ENCODE measurements at regions not wholly inside any gene's neighbourhood (a gene's known extent, or its start where the extent isn't known, plus 50 kb on each side); places are given as distances from the start of the nearest gene placed in this dataset.
"Not testable (repeated sequence)": the region's sequence is repeated elsewhere in the genome, so short reads cannot be mapped to it uniquely, and the experiment has no call there.

DNA sequence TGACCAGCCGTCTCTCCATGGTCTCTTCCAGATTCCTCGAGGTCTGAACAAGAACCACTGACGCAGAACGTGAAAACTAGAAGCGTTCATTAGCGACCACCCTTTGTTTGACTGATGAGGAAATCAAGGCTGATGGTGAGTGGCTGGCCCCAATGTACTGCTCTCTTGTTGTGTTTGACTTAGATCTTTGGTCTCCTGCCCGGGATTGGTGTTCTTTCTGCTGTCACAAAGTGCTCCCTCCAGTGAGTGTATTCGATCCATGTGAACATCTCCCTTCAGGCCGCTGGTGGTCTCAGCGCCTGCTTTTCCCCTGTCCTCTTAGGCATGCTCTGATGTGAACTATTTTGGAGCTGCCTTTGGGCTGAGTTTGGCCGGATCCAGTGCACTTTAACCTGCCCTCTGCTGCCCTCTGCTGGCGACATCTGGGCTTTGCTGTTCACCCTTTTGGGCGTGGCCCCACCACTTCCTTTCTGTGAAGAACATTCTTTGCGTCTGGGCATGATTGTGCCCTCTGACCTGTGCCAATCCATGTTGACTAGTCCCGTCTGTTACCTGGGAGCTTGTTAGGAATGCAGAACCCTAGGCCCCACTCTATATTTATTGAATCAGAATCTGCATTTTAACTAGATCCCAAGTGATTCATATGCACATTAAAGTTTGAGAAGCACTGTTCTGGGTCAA lies 279.1 kb downstream of the TTC6 start:
- no peak overlapping the region for H3K4me3 ChIP-seq (ENCODE audit: low read depth, low read length)
- DNase-seq (ENCODE audit: low read depth) = peak; percentile 49
- TF ChIP-seq CTCF (IDR thresholded peaks at IDR 0.05; ENCODE audit: control insufficient read depth, extremely low read depth, insufficient read depth) = peak; percentile 94

- no peak overlapping the region for H3K4me3 ChIP-seq (ENCODE audit: low read depth, low read length)
- DNase-seq (ENCODE audit: low read depth) = no peak
- TF ChIP-seq CTCF (IDR thresholded peaks at IDR 0.05; ENCODE audit: control insufficient read depth, extremely low read depth, insufficient read depth) = no peak
Measured at GRCh38 chr14:37888234-37888633, 292.8 kb downstream of the TTC6 start.

DNA sequence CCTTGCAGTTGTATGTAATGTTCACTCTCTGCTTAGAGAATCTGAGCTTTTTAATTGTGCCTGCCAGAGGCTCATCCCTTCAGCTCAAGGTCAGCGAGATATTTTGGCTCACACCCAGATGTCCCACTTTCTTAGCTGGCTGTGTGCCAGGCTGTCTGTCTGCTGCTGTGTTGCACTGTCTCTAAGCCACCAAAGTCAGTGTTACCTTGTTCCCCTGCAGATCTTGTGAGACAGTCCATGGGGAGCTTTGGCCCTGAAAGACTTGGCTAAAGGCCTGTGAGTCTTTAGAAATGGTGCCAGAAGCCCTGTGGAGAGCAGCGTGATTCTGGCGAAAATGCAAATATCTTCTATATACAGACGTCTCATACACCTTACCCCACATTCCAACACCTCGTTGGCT lies 293.7 kb downstream of the TTC6 start:
- TF ChIP-seq CTCF (IDR thresholded peaks at IDR 0.05; ENCODE audit: control insufficient read depth, extremely low read depth, insufficient read depth) = no peak
- DNase-seq (ENCODE audit: low read depth) = peak; percentile 23
- H3K4me3 ChIP-seq (ENCODE audit: low read depth, low read length) = no peak overlapping the region

DNA sequence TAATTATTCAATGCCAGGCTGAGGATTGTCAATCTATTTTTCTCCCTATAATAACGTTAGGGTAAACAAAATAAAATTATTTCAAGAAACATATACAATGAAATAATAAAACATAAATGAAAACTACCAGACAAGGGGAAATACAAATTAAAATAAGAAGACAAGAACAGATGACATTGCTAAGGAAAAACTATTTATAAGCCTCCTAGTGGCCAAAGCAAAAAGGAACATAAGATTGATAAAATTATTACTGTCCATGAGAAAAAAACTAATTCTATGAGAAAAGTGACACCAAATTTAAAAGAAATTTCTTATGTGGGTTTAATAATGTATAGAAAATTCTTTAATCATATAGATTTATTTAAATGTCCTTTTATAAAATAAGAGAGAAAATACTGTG lies 294.7 kb downstream of the TTC6 start:
- DNase-seq (ENCODE audit: low read depth) = no peak
- no peak overlapping the region for H3K4me3 ChIP-seq (ENCODE audit: low read depth, low read length)
- no peak for TF ChIP-seq CTCF (IDR thresholded peaks at IDR 0.05; ENCODE audit: control insufficient read depth, extremely low read depth, insufficient read depth)

GRCh38 chr14:37891500-37891899 lies 296.1 kb downstream of the TTC6 start:
- DNase-seq (ENCODE audit: low read depth); H3K4me3 ChIP-seq (ENCODE audit: low read depth, low read length): not testable (repeated sequence)

GRCh38 chr14:37894463-37894862 lies 299.0 kb downstream of the TTC6 start:
- TF ChIP-seq CTCF (IDR thresholded peaks at IDR 0.05; ENCODE audit: control insufficient read depth, extremely low read depth, insufficient read depth) = no peak
- H3K4me3 ChIP-seq (ENCODE audit: low read depth, low read length) = no peak overlapping the region
- DNase-seq (ENCODE audit: low read depth) = no peak

DNA sequence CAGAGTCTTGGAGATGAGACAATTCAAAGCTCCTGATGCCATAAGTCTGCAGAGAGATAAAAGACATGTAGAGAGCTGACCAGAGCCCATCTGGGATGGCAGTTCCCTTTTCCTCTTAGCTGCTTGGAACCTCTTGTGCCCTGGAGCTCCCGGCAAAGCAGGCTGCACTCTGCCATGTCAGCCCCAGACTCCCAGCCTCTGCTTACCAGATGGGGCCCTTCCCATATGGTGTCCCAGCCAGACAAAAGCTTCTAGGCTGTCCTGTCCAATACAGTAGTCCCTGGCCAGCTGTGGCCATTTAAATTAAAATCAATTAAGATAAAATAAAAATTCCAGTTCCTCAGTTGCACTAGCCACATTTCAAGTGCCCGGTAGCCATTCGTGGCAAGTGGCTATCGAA lies 303.9 kb downstream of the TTC6 start:
- no peak overlapping the region for H3K4me3 ChIP-seq (ENCODE audit: low read depth, low read length)
- no peak for TF ChIP-seq CTCF (IDR thresholded peaks at IDR 0.05; ENCODE audit: control insufficient read depth, extremely low read depth, insufficient read depth)
- no peak for DNase-seq (ENCODE audit: low read depth)
